ENCODE measurements at regions not wholly inside any gene's neighbourhood (a gene's known extent, or its start where the extent isn't known, plus 50 kb on each side); places are given as distances from the start of the nearest gene placed in this dataset.

- H3K4me1 ChIP-seq, result peaks cover 0 to 11% of the 10 kb centered on the region in 2 donors
- no peaks in the 10 kb centered on the region for H3K9me3 ChIP-seq
- TF ChIP-seq CTCF (IDR thresholded peaks at IDR 0.05), result no peak
- no peaks in the 10 kb centered on the region for H3K27me3 ChIP-seq
- no peak overlapping the region for H3K4me3 ChIP-seq
- DNase-seq (ENCODE audit: low spot score), result no peak
- H3K27ac ChIP-seq, result no peak overlapping the region
- H3K36me3 ChIP-seq, result no peaks in the 10 kb centered on the region
Measured at GRCh38 chr16:86739808-86740207, 161.5 kb downstream of the FOXL1 start.

- H3K27ac ChIP-seq, result peak overlapping the region; percentile 77 to 85
- TF ChIP-seq CTCF (IDR thresholded peaks at IDR 0.05), result no peak
- H3K4me1 ChIP-seq, result peaks cover 0 to 11% of the 10 kb centered on the region in 2 donors
- no peaks in the 10 kb centered on the region for H3K36me3 ChIP-seq
- no peaks in the 10 kb centered on the region for H3K27me3 ChIP-seq
- no peak overlapping the region for H3K4me3 ChIP-seq
- H3K9me3 ChIP-seq, result no peaks in the 10 kb centered on the region
- DNase-seq (ENCODE audit: low spot score), result no peak
Measured at GRCh38 chr16:86740298-86740697, 161.9 kb downstream of the FOXL1 start.

GRCh38 chr16:86740906-86741799 is 162.8 kb downstream of the FOXL1 start:
- Histone ChIP-seq H3K27me3 (no peaks in the 10 kb centered on the region), H3K9me3 (no peaks in the 10 kb centered on the region), H3K4me3 (peak overlapping the region; percentile 2 to 43), H3K27ac (peak overlapping the region; percentile 77 to 85), H3K36me3 (no peaks in the 10 kb centered on the region), H3K4me1 (peaks cover 0 to 11% of the 10 kb centered on the region in 2 donors)
- DNase-seq (ENCODE audit: low spot score), result peak; percentile 74
- no peak for TF ChIP-seq CTCF (IDR thresholded peaks at IDR 0.05)

GRCh38 chr16:86747761-86748160 is 169.4 kb downstream of the FOXL1 start:
- no peak for TF ChIP-seq CTCF (IDR thresholded peaks at IDR 0.05)
- DNase-seq (ENCODE audit: low spot score), result no peak

GRCh38 chr16:86748652-86749051 is 170.3 kb downstream of the FOXL1 start:
- Histone ChIP-seq H3K9me3 (no peaks in the 10 kb centered on the region), H3K27me3 (no peaks in the 10 kb centered on the region), H3K27ac (no peak overlapping the region), H3K4me1 (peaks cover 0 to 7% of the 10 kb centered on the region in 2 donors), H3K4me3 (no peak overlapping the region), H3K36me3 (no peaks in the 10 kb centered on the region)
- TF ChIP-seq CTCF (IDR thresholded peaks at IDR 0.05), result no peak
- DNase-seq (ENCODE audit: low spot score), result no peak

More at GRCh38 chr16:86747761-86748160, 169.4 kb downstream of the FOXL1 start:
- no peak overlapping the region for H3K27ac ChIP-seq
- H3K4me3 ChIP-seq, result no peak overlapping the region
- no peaks in the 10 kb centered on the region for H3K36me3 ChIP-seq
- H3K4me1 ChIP-seq, result peaks cover 0 to 7% of the 10 kb centered on the region in 2 donors
- H3K9me3 ChIP-seq, result no peaks in the 10 kb centered on the region
- no peaks in the 10 kb centered on the region for H3K27me3 ChIP-seq
